Brain microvascular endothelial cell (primary cell): ENCODE measurements at regions not wholly inside any gene's neighbourhood (a gene's known extent, or its start where the extent isn't known, plus 50 kb on each side); places are given as distances from the start of the nearest gene placed in this dataset.

Experiments
- DNase-seq: peaks from one replicate; pipeline ENCODE4 v3.0.0-alpha.2; 2020
- H3K27ac ChIP-seq: fragments of 250-450 bp; sonication (Bioruptor Pico); 2 replicates; pipeline ENCODE4 v1.5.1; 2020; ENCODE audit warnings: mild to moderate bottlenecking, moderate library complexity
- H3K27me3 ChIP-seq: fragments of 250-450 bp; sonication (Bioruptor Pico); replicated peaks from 2 replicates; pipeline ENCODE4 v1.5.1; 2020; ENCODE audit warnings: mild to moderate bottlenecking
- H3K36me3 ChIP-seq: fragments of 250-450 bp; sonication (Bioruptor Pico); replicated peaks from 2 replicates; pipeline ENCODE4 v1.5.1; 2020; ENCODE audit warnings: mild to moderate bottlenecking
- H3K4me3 ChIP-seq: 2 replicates; pipeline ENCODE4 v1.5.1; 2011; ENCODE audit warnings: low read depth, mild to moderate bottlenecking, control low read depth, low read length, moderate library complexity
- in situ Hi-C: cut with HindIII; loops from 2 replicates; pipeline ENCODE4 v1.10.0; 2017; ENCODE audit warnings: low sequenced_read_pairs, low pct_ligation_motif_present
- TF ChIP-seq, protein P1 (sequence below): IDR thresholded peaks from 2 replicates; pipeline ENCODE4 v1.5.1; 2011; ENCODE audit warnings: low read depth, mild to moderate bottlenecking, moderate library complexity, low read length, control low read depth, inconsistent platforms; ENCODE audit errors: missing control alignments

DNA sequence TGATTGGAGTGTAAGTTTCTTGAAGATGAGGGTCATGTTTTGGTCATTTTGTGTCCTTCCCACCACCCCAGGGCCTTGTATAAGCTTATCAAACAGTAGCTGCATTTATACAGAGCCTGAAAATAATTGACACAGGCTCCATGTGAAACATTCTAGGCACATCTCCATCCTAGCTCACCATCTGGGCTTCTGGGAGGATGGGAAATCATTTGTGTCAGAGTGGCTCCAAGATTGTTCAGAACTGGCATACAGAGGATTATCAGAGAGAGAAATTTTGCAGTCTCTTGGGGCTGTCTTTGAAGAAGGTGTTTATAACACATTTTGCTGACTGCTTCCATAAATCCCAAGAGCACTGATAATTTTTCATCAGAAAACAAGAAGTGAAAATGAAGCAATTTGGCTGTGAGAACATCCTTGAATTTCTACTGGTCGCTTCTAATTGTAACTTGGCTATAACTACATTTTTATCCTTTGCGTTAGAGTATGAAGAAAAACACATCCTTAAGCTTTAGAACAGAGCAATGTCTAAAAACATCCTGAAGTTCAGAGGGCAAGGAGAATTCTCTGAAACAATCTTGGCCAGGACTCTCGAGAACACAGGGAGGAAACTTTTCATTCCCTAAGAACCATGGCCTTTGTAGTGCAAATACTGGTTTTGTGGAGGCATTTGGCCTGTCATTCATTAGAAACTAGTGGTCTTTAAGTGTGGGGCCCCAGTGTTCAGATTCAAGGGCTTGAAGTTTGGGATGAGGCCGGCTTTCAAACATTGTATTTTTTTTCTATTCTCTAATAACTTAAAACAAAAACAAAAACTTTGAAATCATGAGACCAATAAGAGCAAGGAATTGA lies 151.1 kb downstream of the DACT1 start:
- H3K4me3 ChIP-seq = no peak overlapping the region
- no peaks in the 10 kb centered on the region for H3K36me3 ChIP-seq
- TF ChIP-seq, protein P1, sequence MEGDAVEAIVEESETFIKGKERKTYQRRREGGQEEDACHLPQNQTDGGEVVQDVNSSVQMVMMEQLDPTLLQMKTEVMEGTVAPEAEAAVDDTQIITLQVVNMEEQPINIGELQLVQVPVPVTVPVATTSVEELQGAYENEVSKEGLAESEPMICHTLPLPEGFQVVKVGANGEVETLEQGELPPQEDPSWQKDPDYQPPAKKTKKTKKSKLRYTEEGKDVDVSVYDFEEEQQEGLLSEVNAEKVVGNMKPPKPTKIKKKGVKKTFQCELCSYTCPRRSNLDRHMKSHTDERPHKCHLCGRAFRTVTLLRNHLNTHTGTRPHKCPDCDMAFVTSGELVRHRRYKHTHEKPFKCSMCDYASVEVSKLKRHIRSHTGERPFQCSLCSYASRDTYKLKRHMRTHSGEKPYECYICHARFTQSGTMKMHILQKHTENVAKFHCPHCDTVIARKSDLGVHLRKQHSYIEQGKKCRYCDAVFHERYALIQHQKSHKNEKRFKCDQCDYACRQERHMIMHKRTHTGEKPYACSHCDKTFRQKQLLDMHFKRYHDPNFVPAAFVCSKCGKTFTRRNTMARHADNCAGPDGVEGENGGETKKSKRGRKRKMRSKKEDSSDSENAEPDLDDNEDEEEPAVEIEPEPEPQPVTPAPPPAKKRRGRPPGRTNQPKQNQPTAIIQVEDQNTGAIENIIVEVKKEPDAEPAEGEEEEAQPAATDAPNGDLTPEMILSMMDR = no peak
- DNase-seq = no peak
- in situ Hi-C loops = no loop called here
- H3K27ac ChIP-seq = no peak overlapping the region
- no peaks in the 10 kb centered on the region for H3K27me3 ChIP-seq

DNA sequence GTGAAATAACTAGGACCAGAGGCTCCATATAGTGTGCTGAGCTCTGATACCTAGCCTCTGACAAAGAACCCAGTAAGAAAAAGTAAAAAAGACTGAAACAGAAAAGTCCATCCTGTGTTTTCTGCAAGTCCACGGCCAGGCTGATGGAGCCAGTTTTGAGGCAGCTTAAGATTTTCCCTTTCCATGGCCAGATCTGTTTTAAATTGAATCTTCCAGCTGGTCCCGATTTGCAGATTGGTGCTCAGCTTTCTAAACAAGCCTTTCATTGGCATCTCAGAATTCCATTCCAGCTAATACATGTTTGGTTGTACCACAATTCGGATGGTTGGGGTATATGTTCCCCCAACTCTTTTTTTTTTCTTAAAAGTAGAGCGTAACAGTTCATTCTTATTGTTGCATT lies 152.0 kb downstream of the DACT1 start:
- Histone ChIP-seq H3K27ac (no peak overlapping the region), H3K4me3 (no peak overlapping the region), H3K36me3 (no peaks in the 10 kb centered on the region), H3K27me3 (no peaks in the 10 kb centered on the region)
- no peak for DNase-seq
- TF ChIP-seq, protein P1 = no peak
- in situ Hi-C loops = no loop called here

DNA sequence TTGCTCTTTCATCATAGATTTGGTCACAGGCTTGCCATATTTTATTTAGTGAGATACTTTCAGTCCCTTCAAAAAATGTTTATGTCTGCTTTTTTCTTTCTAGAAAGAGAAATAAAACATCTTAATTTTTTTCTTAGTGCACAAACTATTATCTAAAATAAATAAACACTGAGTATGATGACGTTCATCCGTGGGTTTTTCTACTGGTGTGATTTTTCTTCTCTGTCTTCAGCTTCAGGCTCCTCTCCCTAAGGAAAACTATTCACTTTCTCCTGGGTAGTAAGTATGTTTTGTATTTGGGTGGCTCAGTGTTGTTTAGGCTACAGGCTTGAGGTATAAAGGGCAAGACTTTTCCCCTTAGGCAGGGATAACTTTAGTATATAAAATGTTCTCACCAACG lies 154.7 kb downstream of the DACT1 start:
- Histone ChIP-seq H3K36me3 (no peaks in the 10 kb centered on the region), H3K27me3 (no peaks in the 10 kb centered on the region), H3K27ac (no peak overlapping the region), H3K4me3 (no peak overlapping the region)
- TF ChIP-seq, protein P1 = no peak
- in situ Hi-C loops = no loop called here
- DNase-seq = no peak

DNA sequence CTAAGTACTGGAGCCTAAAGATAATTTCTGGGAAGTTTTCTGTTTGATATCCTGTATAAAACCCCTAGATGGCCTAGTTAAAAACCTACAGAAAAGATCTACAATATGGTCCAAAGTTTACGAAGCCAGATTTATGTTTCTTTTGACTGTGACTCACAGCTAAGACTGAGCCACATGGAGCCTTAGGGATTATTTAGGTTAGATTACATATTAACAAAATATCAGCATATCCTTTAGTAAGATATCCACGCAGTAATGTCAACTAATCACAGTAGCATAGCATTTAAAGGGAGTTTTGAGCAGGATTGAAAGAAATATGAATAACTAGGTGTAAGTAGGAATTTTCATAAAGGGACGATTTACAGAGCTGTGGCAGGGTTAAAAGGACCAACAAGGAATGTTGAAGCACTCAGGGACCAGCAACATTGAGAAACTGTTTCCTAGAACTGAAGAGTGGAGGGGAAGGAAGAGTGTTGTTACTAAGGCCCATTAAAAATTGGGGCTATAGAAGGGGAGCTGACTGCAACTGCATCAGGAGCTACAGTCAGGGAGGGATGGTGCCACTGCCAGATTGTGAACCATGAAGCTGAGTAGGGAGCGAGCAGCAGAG lies 155.5 kb downstream of the DACT1 start:
- TF ChIP-seq, protein P1 = no peak
- in situ Hi-C loops = no loop called here
- H3K4me3 ChIP-seq = no peak overlapping the region
- H3K36me3 ChIP-seq = no peaks in the 10 kb centered on the region
- no peaks in the 10 kb centered on the region for H3K27me3 ChIP-seq
- no peak overlapping the region for H3K27ac ChIP-seq
- DNase-seq = no peak

DNA sequence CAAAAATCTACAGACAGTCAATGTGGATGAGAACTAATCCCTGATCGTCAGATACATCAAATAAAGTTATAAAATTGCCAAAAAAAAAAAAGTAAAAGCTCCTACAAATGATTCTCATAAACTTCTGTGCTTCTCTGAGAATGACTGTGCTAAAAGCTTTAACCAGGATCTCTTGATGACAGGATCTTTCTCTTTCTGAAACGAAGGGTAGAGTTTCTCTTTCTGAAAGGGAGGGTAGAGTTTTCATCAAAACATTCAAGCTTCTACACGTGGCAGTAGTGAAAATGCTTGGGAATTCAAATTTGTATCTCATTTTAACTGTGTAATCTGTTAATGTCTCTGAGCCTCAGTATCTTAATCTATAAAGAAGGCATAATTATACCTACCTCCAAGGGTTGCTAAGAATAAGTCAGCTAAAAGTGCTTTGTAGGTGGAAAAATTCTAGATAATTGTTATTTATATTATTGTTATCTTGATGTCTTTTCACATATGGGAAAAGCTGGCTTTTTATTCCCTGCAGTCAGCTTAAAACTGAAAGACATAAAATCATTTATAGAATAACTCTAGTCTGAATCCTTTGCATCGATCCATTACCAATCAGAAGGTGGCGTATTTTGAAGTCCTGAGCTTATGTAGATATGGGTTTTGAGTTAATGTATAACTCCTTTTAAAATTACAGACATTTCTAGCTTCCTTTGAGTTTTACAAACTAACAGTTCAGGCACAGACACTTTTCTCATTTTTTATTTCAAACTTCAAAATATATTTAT lies 157.4 kb downstream of the DACT1 start:
- Histone ChIP-seq H3K27ac (no peak overlapping the region), H3K27me3 (no peaks in the 10 kb centered on the region), H3K4me3 (no peak overlapping the region), H3K36me3 (no peaks in the 10 kb centered on the region)
- TF ChIP-seq, protein P1 = no peak
- in situ Hi-C loops = no loop called here
- no peak for DNase-seq
